ENCODE measurements at regions not wholly inside any gene's neighbourhood (a gene's known extent, or its start where the extent isn't known, plus 50 kb on each side); places are given as distances from the start of the nearest gene placed in this dataset.

DNA sequence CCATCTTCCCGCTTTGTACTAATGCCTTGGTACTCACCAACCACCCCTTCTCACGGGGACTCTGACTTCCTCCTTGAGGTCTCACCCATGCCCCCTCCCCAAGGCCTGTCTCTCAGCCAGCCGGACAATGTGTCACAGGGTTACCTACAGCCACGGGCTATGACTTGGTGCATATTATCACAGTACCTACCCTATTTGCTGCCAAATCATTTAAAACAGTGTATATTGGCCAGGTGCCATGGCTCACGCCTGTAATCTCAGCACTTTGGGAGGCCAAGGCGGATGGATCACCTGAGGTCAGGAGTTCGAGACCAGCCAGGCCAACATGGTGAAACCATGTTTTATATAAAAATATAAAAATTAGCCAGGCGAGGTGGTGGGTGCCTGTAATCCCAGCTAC is 93.4 kb upstream of the TBL1XR1 start:
- TF ChIP-seq, protein P1, sequence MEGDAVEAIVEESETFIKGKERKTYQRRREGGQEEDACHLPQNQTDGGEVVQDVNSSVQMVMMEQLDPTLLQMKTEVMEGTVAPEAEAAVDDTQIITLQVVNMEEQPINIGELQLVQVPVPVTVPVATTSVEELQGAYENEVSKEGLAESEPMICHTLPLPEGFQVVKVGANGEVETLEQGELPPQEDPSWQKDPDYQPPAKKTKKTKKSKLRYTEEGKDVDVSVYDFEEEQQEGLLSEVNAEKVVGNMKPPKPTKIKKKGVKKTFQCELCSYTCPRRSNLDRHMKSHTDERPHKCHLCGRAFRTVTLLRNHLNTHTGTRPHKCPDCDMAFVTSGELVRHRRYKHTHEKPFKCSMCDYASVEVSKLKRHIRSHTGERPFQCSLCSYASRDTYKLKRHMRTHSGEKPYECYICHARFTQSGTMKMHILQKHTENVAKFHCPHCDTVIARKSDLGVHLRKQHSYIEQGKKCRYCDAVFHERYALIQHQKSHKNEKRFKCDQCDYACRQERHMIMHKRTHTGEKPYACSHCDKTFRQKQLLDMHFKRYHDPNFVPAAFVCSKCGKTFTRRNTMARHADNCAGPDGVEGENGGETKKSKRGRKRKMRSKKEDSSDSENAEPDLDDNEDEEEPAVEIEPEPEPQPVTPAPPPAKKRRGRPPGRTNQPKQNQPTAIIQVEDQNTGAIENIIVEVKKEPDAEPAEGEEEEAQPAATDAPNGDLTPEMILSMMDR (IDR thresholded peaks at IDR 0.05) = no peak

DNA sequence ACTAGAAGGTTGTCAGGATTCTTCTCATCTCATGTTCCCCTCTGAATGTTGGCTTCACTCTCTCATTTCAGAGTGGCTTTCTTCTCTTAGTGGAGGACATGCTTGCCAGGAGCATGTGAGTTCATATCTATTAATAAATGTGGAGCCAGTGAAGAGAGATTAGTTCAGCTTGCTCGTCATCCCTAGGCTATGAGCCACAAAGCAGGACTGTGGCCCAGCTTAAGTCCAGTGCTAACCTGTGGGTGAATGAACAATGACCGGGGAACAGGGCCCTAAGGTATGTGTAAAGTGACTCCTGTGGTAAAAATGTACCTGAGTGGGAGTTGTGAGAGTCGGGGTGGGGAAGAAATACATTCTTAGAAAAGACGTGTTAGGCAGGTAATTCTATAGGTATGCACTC is 96.9 kb upstream of the TBL1XR1 start:
- TF ChIP-seq, protein P1 (IDR thresholded peaks at IDR 0.05) = no peak

DNA sequence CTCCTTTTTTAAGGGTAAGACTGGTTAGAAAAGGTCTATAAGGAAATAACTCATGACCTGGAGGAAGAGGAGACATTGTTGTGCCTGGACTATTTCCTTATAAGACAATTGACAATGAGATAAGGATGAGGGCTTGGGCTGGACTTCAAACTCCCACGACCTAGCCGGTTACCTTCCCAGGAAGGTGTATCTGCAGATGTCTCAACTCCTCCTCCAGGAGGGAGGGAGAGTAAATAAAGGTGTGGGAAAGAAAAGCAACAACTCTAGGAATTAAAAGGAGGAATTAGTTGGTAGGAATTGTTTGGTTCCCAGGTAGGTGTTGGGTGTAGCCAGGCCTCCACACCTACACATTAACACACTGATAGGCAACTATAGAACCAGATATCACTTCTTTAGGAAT is 97.8 kb upstream of the TBL1XR1 start:
- TF ChIP-seq, protein P1 (IDR thresholded peaks at IDR 0.05) = no peak

- TF ChIP-seq, protein P1 (IDR thresholded peaks at IDR 0.05) = no peak
Observed at GRCh38 chr3:177299250-177299649, 102.0 kb upstream of the TBL1XR1 start.

GRCh38 chr3:177300039-177300833 is 103.0 kb upstream of the TBL1XR1 start:
- TF ChIP-seq, protein P1 (IDR thresholded peaks at IDR 0.05) = no peak

GRCh38 chr3:177300842-177301241 is 103.6 kb upstream of the TBL1XR1 start:
- TF ChIP-seq, protein P1 (IDR thresholded peaks at IDR 0.05) = no peak

DNA sequence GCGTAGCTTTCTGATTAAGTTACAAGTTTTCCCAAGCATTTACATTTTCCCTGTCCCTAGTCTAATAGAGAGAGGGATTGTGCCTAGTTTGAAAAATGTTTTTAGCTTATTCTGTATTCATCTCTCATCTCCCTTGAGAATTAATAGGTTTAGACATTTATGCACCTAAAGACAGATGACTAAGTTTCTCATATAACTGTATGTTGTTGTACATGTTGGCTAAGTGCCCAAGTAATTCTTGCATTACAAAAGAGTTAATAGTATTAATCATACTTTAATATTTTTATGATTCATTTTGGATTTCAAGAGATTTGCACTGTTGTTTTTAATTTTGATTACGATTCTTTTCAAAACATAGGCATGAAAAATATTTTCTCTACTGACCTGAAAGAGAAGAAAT is 109.0 kb upstream of the TBL1XR1 start:
- TF ChIP-seq, protein P1 (IDR thresholded peaks at IDR 0.05) = no peak

Data from LNCAP (cell line).